ENCODE measurements at regions not wholly inside any gene's neighbourhood (a gene's known extent, or its start where the extent isn't known, plus 50 kb on each side); places are given as distances from the start of the nearest gene placed in this dataset.

DNA sequence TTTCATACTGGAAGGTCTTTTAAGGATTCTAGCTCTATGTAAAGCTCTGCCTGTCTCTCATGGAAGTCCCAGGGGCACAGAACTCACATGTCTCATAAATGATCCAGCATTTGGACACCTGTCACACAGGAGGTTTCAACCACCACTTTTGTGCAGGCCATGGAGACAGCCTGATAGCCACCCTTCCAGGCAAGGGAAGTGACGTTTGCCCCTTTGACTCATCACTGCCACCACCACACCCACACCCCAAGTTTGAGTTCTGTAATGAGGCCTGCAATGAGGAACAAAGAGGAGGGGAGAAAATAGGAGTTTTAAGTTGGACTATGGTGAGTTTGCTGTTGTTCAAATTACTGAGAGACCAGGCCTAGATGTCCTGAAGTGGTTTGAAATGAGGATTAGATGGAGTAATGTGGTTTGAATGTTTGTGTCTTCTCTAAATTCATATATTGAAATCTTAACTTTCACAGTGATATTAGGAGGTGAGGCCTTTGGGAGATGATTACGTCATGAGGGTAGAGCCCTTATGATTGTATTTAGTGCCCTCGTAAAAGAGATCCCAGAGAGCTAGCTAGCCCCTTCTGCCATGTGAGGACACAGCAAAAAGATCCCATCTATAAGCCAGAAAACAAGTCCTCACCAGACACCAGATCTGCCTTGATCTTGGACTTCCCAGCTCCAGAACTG lies 175.3 kb upstream of the EPHA4 start:
- TF ChIP-seq, protein P1, sequence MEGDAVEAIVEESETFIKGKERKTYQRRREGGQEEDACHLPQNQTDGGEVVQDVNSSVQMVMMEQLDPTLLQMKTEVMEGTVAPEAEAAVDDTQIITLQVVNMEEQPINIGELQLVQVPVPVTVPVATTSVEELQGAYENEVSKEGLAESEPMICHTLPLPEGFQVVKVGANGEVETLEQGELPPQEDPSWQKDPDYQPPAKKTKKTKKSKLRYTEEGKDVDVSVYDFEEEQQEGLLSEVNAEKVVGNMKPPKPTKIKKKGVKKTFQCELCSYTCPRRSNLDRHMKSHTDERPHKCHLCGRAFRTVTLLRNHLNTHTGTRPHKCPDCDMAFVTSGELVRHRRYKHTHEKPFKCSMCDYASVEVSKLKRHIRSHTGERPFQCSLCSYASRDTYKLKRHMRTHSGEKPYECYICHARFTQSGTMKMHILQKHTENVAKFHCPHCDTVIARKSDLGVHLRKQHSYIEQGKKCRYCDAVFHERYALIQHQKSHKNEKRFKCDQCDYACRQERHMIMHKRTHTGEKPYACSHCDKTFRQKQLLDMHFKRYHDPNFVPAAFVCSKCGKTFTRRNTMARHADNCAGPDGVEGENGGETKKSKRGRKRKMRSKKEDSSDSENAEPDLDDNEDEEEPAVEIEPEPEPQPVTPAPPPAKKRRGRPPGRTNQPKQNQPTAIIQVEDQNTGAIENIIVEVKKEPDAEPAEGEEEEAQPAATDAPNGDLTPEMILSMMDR (conservative IDR thresholded peaks at IDR 0.05; ENCODE audit: low read depth, low read length), result no peak
- TF ChIP-seq EZH2 (IDR thresholded peaks at IDR 0.05; ENCODE audit: borderline replicate concordance, low read depth, low read length, poor library complexity, severe bottlenecking), result no peak
